HG02759 (cell line): ENCODE measurements at regions not wholly inside any gene's neighbourhood (a gene's known extent, or its start where the extent isn't known, plus 50 kb on each side); places are given as distances from the start of the nearest gene placed in this dataset.
A peak's percentile ranks its signal among the peaks of the same experiment; 100 is the strongest.

Experiments
- ATAC-seq: cut with Tn5 transposase; IDR thresholded peaks from one replicate; pipeline ENCODE4 v1.9.1; 2021; ENCODE audit warnings: mild to moderate bottlenecking, moderate library complexity; ENCODE audit not compliant: unreplicated experiment

DNA sequence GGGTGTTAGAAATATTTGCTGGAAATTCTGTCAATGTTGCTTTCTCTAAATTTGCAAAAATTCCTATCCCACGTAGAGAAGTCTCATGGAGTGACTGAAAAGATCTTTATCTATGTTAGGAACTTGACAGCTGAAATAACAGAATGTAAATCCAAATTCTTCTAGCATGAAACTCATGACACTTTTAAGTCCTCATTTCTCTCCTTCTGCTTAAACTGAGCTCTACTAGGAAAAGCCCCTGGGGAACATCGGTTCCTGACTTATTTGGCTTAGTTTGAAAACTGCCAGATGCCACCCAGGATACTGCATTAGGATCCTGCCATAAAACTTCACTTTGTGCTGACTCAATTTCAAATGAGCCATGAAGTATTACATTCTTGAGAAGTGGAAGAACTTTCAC lies 426.0 kb downstream of the GALC start:
- no peak for ATAC-seq

DNA sequence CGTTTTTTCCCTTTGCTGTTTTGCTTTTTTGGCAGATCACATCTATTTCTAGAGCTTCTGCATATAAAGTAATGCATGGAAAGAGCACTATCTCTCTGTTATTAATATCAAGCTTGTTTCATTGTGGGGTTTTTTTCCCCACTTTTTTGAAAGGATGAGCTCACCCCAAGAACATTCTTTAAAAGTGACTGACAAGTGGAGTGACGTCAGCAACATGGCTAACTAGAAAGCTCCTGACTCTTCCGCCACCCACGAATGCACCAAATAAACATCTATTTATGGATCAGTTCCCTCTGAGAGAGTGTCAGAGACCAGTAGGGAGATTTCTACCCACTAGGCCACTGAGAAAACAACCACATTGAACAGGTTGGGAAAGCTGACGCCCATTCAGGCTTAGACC lies 445.4 kb downstream of the GALC start:
- ATAC-seq, result no peak

DNA sequence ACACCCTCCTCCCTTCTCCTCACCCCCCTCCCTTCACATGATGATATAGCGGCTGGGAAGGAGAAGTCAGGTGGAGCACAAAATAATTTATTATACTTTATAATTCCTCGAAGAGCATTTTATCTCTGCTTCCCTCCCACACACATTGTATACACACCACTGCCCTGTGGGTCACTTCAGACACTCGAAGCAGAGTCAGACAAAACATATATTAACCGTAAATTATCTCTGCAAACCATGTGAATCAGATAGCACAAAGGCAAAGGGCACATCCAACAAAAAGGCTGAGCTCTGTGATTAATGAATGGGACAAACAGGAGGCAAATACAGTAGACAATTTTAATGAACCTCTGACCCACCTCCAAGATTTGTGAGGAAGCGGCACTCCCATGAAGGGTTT lies 450.7 kb downstream of the GALC start:
- no peak for ATAC-seq

DNA sequence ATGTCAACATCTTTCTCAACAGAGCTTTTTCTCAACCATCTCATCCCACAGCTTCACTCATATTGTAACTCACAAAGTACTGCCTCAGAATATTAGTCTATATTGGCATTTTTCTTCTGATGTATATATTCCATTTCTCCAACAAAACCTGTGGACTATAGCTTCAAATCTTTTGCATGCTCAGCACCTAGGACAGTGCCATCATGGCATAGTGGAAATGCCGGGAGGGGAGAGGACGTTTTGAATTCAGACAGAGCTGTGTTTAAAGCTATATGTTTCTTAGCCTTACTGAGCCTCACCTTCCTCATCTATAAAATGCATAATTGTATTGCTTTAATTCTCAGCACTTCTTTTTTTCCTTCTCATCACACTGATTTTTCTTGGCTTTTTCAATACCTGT lies 452.6 kb downstream of the GALC start:
- ATAC-seq, result no peak

DNA sequence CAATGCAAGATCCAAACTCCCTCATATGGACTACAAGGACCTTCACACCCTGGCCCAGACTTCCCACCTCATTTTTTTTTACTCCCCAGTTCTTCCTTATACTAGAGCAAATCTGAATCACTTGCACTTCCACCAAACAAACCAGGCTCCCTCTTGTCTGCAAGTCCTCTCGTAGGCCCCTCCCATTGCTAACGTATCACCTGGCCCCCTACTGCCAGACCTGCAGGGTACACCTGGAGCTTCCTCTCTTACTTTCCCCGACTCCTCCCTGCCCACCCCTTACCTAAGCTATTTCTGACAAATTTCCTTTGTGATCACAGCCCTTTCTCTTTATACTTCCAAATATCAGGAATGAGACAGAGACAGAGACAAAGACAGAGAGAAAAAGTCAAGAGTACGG lies 463.9 kb downstream of the GALC start:
- ATAC-seq, result no peak

DNA sequence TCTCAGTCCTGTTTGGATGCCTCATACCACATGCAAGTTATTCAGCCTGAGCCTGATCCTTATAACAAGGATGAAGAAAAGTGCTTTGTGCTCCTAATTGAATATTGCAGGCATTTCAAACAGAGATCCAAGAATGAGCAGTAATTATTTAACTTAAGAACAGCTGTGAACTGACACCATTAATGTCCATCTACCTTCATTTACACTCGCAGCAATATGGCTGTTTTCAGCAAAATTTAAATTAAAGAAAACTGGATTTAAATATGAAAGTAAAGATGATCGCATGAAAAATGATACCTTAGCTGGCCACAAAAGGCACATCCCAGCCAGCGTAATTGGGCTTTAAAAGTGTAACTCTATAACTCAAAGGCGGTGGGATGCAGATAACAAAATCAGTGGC lies 466.3 kb downstream of the GALC start:
- ATAC-seq, result no peak

DNA sequence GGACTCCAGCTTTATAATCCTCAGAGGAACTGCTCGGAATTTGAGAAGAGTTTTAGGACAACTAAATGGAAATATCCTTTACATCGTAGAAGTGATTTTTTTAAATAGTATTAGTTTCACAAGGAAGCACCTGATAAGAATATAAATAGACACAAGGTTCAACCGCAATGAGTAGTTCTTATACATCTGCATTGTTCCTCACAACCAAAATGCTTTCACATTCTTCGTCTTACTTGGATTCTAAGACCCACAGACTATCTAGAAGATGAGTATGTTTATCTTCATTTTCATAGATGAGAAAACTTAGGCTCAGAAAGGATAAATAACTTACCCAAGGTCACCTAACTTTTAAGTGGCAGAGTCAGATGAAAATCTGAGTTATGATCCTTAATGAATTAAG lies 469.0 kb downstream of the GALC start:
- no peak for ATAC-seq

DNA sequence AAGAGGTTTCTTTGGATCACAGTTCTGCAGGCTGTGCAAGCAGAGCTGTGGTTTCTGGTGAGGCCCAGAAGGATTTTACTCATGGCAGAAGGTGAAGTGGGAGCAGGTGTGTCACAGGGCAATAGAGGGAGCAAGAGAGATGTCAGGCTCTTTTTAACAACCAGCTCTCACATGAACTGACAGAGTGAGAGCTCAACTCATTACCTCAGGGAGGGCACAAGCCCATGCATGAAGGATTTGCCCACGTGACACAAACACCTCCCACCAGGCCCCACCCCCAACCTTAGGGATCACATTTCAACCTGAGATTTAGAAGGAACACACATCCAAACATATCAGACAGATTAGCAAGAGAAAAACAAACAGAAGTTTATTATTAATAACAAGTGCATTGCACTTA lies 470.4 kb downstream of the GALC start:
- ATAC-seq, result no peak

DNA sequence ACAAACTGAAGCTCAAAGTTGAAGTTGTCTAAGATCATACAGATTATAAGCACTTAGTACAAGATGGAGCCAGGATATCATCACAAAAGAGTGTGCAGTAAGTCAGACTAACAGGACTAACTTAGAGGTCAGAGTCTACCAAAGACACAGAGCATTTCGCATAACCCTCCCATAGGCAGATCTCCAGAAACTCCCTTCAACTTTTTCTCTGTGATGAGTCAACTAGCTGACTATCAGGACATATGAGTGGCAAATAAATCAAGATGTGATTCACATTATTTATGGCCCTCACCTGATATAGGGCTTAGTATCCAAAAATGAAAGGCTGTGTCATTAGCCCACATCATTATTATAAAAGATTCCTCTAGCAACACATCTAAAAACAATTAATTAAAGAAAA lies 484.6 kb downstream of the GALC start:
- no peak for ATAC-seq

DNA sequence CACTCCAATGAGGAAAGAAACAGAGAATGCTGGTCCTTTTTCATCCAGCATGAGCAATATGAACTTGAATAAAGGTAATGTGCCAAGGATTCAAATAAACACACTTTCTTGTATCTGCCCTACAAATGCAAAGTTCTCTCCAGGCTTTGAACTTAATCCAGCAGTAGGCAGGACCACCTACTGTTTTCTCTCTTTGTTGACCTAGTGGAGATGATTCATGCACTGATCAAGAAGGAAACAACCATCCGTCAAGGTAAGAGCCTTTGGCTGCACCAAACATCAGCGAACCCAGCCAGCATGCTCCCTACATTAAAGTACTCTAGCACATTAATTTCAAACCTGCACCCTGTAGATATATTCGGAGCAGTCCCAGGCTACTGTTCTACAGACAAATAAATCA lies 489.3 kb downstream of the GALC start:
- ATAC-seq, result no peak

DNA sequence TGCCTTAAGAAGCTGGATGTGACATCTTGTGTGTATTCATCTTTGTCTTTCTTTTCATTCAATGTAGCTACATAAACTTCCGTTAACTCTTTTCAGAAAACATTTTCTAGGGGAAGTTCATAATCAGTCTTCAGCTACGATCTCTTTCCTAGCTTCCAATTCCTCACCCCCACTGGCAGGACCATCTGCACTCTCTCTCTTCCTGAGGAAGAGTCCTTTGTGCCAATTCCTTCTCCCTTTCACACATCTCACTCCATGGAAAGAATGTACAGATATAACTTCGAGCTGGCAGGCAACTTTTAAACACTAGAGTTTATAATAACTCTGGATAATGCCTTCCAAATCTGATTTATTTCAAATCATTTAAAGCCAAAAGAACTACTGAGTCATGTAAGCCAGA lies 495.7 kb downstream of the GALC start:
- no peak for ATAC-seq

DNA sequence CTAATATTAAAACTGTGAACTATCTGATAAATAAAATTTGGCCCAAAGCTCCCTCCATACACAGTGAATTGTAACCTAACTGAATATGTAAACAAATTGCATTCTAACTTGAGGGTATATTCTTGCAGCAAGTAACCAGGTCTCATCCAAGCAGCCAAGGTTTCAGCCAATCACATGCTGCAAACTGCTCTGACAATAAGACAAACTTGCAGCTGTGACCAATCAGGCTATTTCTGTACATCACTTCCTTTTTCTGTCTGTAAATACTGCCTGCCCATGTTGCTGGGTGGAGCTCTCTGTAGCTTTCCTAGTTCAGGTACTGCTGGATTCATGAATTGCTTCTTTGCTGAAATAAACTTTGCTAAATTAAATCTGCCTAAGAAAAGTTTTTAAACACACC lies 499.0 kb downstream of the GALC start:
- peak; percentile 44 for ATAC-seq

DNA sequence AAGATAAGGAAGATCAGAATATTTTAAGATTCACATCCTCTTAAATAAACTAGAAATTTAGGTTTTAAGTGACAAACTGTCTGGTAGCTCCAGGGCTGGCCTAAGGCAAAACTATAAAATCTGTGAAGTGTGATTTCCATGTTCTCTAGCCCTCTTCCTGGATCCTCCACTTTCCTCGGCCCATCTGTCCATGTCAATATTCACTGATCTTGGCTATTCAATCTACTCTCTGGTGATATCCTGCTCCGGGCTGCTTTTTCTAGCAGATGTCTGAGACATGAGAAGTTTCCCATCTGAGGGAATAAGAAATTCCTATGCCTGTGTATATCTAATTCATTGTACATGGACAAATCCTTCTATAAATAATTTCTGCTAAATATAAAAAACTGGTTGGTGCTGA lies 500.4 kb downstream of the GALC start:
- no peak for ATAC-seq

DNA sequence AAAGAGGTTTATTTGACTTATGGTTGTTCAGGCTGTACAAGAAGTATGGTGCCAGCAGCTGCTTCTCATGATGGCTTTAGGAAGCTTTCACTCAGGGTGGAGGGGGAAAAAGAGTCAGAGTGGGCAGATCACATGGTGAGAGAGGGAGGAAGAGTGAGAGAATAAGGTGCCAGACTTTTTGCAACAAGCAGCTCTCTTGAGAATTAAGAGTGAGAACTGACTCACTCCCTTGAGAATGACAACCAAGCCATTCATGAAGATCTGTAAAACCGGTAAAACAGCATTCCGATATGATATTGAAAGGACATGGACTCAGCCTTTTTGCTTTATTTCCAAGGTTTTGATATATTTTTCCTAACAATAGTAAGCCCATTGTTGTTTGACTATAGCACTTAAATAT lies 501.2 kb downstream of the GALC start:
- ATAC-seq, result no peak

DNA sequence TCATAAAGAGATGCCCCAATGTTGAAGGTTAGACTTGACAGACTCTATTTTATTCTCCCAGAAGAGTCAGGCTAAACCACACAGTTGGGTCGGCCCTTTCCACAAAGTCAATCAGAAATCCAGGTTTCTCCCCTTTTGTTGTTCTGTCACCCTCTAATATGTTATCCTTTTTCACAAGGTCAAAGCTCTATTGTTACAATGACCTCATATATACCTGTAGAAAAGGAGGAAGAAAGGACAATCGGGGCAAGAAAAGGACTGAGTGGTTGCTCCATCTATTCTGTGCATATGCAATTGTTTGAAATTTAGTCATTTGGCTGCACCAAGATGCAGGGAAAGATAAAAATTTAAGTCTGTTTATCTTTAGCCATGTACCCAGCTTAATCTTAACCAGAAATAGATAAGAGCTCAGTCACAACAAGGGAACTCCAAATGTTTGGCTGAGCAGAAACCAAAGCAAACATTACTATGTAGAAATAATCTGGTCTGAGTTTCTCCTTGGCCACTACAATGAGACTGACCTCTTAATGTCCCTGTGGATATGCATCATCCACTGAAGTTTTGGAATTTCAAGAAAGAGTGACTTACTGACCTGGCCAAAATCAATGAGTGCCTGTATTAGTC lies 503.7 kb downstream of the GALC start:
- no peak for ATAC-seq

DNA sequence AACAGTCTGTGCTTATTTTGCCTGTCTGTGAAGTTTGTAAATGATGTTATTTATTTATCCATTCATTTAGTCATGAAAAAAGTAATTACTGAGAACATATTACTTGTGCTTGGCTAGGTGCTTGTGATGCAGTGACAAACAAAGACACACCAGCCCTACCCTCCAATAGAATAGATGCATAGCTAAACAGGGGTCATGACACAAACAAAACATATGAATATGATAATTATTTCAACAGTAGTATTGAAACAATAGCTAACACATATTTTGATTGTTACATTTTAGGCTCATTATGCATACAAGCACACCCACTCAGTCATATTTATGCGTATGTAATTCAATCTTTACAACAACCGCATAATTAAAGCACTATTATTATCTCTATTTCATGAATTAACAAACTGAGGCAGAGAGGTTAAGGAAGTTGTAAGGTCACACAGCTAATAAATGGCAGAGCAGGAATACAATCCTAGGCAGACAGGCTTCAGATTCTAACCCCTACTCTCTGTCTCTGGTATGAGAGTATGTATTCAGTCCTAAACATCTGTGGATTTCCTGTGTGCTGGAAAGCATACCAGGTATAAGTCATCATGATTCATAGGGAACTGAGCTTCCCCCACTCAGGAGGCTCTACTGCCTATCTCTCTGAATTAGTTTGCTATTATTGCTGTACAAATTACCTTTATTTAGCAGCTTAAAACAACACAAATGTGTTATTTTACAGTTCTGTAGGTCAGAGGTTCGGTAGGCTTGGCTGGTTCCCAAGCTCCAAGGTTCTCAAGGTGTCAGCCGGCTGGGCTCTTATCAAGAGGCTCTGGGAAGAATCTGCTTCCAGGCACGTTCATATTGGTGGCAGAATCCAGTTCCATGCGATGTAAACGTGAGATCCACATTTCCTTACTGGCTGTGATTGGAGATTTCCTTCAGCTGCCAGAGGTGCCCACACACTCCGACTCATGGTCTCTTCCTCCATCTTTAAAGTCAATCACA lies 509.4 kb downstream of the GALC start:
- ATAC-seq, result no peak

DNA sequence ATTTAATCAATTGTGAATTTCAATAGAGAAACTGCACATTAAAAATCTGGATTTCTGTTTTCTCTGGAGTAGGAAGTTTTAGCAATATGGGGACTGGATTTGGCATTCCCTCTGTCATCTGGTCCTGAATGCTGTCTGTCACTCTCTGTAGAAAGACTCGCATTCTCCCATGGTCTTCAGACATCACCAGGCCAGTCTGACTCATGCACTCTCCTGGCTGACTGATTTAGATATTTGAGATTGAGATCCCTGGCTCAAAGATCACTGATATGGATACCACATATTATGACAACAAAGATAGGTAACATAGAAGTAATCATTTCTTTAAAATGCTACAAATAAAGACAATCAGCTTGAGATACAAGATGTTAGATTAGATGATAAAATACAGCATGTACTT lies 524.5 kb downstream of the GALC start:
- ATAC-seq, result no peak

DNA sequence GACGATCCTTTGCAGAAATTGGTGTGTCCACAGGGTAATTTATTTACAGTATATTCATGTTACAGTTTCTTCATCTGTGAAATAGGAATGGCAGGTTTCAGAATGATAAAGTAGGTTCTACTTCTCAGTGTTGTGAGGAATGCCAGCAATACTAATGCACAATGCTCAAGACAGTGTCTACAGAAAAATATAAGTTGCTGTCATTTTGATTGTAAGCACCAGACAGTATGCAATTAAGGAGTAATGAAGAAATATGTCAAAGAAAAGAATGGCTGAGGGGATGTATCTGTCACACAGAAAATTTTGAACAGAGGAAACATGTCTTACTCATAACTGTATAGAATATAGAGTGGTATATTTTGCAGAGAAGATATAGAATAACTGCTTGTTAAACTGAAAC lies 525.4 kb downstream of the GALC start:
- no peak for ATAC-seq

DNA sequence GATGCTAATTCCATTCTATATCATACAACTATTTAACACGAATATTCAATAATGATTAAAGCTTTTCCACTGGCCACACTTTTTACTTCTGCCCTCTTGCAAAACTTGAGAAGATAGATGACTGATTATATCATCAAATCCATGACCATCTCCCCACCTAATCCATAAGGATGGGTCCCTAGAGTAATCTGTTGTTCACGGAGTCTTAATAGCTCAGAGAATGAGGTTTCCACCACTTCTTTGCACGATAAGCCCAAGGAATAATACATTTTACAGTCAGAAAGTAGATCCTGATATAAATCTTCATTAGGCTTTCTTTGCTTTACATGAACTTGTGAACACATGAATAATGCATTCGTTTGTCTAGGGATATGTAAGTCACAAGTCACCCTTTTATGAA lies 527.2 kb downstream of the GALC start:
- no peak for ATAC-seq

DNA sequence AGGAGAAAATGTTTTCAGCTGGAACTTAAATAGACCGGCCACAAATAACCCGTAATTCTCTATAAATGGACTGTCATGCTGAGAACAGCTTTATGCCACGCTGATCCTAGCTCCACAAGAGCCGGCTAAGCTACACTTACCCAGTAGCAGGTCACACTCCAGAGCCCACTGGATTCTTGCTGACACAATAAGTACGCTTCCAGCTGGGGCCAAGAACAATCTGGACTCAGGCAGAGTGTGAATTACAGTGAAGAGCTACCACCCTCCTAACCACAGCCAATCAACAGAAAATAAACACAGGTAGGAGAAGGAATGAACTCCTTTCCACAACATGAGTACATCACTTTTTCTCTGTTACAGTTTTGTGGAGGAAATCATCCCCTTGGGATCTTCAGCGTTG lies 531.3 kb downstream of the GALC start:
- no peak for ATAC-seq

DNA sequence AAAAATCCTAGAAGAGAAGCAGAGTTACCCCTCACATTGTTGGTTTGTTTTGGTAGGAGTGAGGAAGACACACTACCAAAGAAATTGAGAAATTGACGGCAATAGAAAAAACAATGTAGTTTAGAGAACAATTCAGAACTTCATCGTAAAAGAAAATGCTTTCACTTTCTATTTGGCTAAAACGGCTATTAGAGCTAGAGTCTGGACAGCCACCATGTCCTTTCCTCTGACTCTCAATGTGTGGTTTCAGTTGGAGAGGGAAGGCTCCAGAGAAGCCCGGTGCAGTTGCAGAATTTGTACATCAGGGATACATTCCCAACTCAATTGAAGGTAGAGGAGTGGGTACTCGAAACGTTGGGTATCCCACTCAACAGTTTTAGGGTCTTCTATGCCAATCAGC lies 535.3 kb downstream of the GALC start:
- ATAC-seq, result peak; percentile 77

DNA sequence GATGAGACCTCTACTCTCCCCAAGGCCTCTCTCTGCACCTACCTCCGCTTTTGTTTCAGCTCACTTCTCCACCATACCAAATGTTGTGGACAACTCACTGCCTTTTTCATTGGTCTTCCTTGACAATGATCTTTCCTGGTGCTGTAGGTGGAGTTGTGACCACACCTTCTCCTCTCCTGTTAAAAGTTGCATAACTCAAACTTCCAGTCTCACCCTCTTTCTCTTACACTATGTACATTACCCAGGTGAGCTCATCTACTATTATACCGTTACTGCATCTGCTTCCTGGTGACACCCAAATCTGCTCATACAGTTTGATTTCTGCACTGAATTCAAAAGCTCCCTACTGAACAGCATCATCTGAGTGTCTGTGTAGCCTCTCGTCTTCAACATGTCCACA lies 542.8 kb downstream of the GALC start:
- ATAC-seq, result no peak

DNA sequence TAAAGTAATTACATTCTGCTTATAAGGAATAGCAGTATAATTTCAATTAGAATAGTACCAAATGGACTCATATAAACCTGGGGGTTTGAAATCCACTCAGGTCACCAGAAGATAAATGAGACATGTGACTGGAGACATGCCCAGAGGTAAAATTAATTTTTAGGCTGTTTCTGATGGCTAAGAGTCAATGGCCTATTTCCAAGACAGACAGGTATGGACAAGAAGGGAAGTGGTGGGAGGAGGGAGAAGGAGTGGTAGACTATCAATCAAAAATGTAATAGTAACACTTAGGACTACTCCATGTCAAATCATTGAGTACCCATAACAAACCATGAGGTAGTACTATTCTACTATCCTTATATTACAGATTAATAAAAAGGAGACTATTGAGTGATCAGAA lies 544.0 kb downstream of the GALC start:
- ATAC-seq, result no peak
